Fibroblast of the aortic adventitia (primary cell): ENCODE measurements at regions not wholly inside any gene's neighbourhood (a gene's known extent, or its start where the extent isn't known, plus 50 kb on each side); places are given as distances from the start of the nearest gene placed in this dataset.
"Not testable (repeated sequence)": the region's sequence is repeated elsewhere in the genome, so short reads cannot be mapped to it uniquely, and the experiment has no call there.

ENCODE experiments used
- DNase-seq: peaks from one replicate; pipeline ENCODE4 v3.0.0-alpha.2; 2010; ENCODE audit warnings: low read depth
- H3K4me3 ChIP-seq: 2 replicates; pipeline ENCODE4 v1.5.1; 2011; ENCODE audit warnings: low read depth, mild to moderate bottlenecking, control low read depth, low read length, moderate library complexity
- CTCF ChIP-seq: IDR thresholded peaks from 2 replicates; pipeline ENCODE4 v1.5.1; 2011; ENCODE audit warnings: mild to moderate bottlenecking, low read length, control low read depth, inconsistent platforms; ENCODE audit not compliant: insufficient read depth

- no peak overlapping the region for H3K4me3 ChIP-seq
- no peak for DNase-seq
- no peak for TF ChIP-seq CTCF
Measured at GRCh38 chr1:115538579-115538978, 103.2 kb upstream of the VANGL1 start.

- H3K4me3 ChIP-seq = no peak overlapping the region
- no peak for TF ChIP-seq CTCF
- peak; percentile 16 for DNase-seq
Measured at GRCh38 chr1:115537415-115537814, 104.4 kb upstream of the VANGL1 start.

- no peak for DNase-seq
- no peak overlapping the region for H3K4me3 ChIP-seq
- TF ChIP-seq CTCF = no peak
Measured at GRCh38 chr1:115536279-115536816, 105.4 kb upstream of the VANGL1 start.

GRCh38 chr1:115534106-115534505 lies 107.7 kb upstream of the VANGL1 start:
- no peak overlapping the region for H3K4me3 ChIP-seq
- no peak for DNase-seq
- no peak for TF ChIP-seq CTCF

GRCh38 chr1:115531631-115532264 lies 110.0 kb upstream of the VANGL1 start:
- no peak for TF ChIP-seq CTCF
- DNase-seq = peak; percentile 39
- no peak overlapping the region for H3K4me3 ChIP-seq

GRCh38 chr1:115530407-115530806 lies 111.4 kb upstream of the VANGL1 start:
- DNase-seq = peak; percentile 78
- no peak overlapping the region for H3K4me3 ChIP-seq
- TF ChIP-seq CTCF = no peak

- H3K4me3 ChIP-seq = no peak overlapping the region
- no peak for TF ChIP-seq CTCF
- DNase-seq = no peak
Measured at GRCh38 chr1:115529216-115529897, 112.4 kb upstream of the VANGL1 start.

GRCh38 chr1:115528336-115528735 lies 113.4 kb upstream of the VANGL1 start:
- not testable (repeated sequence) for DNase-seq, H3K4me3 ChIP-seq
